ENCODE measurements at regions not wholly inside any gene's neighbourhood (a gene's known extent, or its start where the extent isn't known, plus 50 kb on each side); places are given as distances from the start of the nearest gene placed in this dataset.
"Not testable (repeated sequence)": the region's sequence is repeated elsewhere in the genome, so short reads cannot be mapped to it uniquely, and the experiment has no call there.

DNA sequence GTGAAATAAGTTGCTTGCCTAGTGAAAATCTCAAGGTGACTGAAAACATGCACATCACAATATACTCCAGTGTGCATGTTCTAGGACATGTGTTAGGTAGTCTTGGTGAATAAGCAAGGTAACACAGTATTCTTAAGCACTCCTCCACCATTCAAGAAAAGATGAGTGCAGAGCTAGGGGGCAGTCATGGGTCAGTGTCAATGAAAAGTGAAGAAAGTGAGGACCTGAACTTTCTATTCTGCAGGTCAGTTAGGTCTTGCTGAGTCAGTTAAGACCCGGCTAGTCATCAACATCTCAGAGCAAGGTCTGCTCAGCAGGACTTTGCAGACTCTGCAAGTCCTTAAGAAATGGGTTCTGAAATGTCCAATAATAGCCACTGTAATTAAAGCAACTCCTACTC, 82.6 kb upstream of the POMZP3 start:
- not testable (repeated sequence) for ATAC-seq (replicated peaks); H3K4me3 Mint-ChIP-seq; H3K9me3 Mint-ChIP-seq

DNA sequence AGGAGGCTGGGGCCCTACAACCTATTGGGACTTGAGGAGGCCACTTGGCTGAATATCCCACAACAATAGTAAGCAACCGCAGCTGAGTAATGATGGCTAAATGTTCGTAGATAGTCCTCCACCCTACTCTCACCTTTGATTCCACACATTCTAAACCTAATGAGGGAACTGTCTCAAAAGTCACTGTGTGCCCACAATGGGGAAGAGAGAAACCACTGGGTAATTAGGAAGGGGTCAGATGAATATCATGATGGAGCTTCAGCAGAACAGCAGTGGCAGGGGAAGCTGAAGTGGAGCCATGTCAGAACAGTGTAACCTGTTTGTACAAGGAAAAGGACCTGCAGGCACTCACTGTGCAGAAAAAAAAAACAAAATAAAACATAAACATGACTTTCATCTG, 81.4 kb upstream of the POMZP3 start:
- H3K27ac Mint-ChIP-seq; H3K4me3 Mint-ChIP-seq; ATAC-seq (replicated peaks); H3K36me3 Mint-ChIP-seq (ENCODE audit: insufficient read depth); DNase-seq; H3K4me1 Mint-ChIP-seq (ENCODE audit: low read depth in 2 of 2); H3K9me3 Mint-ChIP-seq; H3K27me3 Mint-ChIP-seq: not testable (repeated sequence)

More for the DNA sequence above, 82.6 kb upstream of the POMZP3 start:
- H3K4me1 Mint-ChIP-seq (ENCODE audit: low read depth in 2 of 2); H3K27ac Mint-ChIP-seq; H3K27me3 Mint-ChIP-seq; H3K36me3 Mint-ChIP-seq (ENCODE audit: insufficient read depth); DNase-seq: not testable (repeated sequence)

- H3K27me3 Mint-ChIP-seq; DNase-seq; ATAC-seq (replicated peaks); H3K27ac Mint-ChIP-seq; H3K36me3 Mint-ChIP-seq (ENCODE audit: insufficient read depth); H3K9me3 Mint-ChIP-seq; H3K4me1 Mint-ChIP-seq (ENCODE audit: low read depth in 2 of 2); H3K4me3 Mint-ChIP-seq: not testable (repeated sequence)
These were observed 76.7 kb upstream of the POMZP3 start for GRCh38 chr7:76703815-76704214.

DNA sequence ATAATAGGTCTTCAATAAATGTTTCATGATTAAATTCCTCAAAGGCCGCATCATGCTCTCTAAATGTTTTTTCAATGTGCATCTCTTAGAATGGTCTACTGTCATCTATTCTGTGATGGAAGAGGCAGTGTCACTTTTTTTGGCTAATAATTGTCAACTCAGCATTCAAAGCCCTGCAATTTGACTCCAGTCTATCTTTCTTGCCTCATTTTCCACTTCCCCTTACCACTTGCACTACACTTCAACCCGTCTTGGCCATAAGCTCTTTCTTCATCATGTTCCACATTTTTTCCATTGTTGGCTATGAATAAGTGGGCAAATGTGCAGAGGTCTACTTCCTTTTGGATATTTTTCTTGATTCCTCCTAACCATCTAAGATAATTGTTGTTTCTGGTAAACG, 59.2 kb upstream of the POMZP3 start:
- not testable (repeated sequence) for H3K4me3 Mint-ChIP-seq; H3K27me3 Mint-ChIP-seq; H3K36me3 Mint-ChIP-seq (ENCODE audit: insufficient read depth); H3K27ac Mint-ChIP-seq; ATAC-seq (replicated peaks); DNase-seq; H3K9me3 Mint-ChIP-seq; H3K4me1 Mint-ChIP-seq (ENCODE audit: low read depth in 2 of 2)

DNA sequence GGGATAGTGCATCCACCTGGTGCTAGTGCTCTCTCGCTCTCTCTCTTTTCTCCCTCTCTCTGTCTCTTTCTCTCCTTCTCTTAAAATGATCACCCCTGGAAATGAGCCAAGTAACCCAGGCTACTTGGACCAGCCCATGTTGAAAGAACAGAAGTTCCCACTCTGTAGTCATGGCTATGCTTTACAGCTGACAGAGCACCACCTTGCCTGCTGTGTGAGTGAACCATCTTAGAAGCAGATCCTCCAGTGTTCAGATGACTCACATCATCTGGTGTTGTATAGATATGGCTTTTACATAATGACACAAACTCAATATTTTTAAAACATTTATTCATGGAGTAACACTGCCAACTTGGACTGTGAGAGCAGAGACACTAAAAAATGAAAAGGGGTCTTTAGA, 57.7 kb upstream of the POMZP3 start:
- H3K4me1 Mint-ChIP-seq (ENCODE audit: low read depth in 2 of 2); H3K4me3 Mint-ChIP-seq; H3K36me3 Mint-ChIP-seq (ENCODE audit: insufficient read depth); H3K27ac Mint-ChIP-seq; DNase-seq; H3K9me3 Mint-ChIP-seq; ATAC-seq (replicated peaks): not testable (repeated sequence)
- peaks cover 13 to 15% of the 10 kb centered on the region in 2 donors for H3K27me3 Mint-ChIP-seq

GRCh38 chr7:76683631-76684030, 56.6 kb upstream of the POMZP3 start:
- H3K4me1 Mint-ChIP-seq (ENCODE audit: low read depth in 2 of 2); H3K27ac Mint-ChIP-seq; H3K4me3 Mint-ChIP-seq; H3K9me3 Mint-ChIP-seq; H3K36me3 Mint-ChIP-seq (ENCODE audit: insufficient read depth); DNase-seq; ATAC-seq (replicated peaks): not testable (repeated sequence)
- peaks cover 17 to 18% of the 10 kb centered on the region in 2 donors for H3K27me3 Mint-ChIP-seq

DNA sequence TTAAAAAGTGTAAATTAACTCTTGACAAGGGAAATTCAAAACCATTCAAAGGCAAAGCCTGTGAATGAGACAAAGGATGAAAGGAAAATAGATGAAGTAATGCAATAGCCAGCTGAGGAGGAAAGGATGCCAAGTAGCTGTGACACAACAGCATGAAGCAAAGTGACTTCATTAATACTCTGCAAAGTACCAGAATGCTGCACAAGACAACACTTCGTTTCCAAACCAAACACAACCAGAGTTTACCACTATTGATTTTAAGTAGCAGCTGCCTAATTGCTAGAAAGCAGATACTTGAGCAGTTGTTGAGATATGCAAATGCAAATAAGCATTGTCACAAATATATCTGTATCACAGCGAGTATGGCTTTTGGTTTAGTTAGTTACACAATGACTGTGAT, 54.7 kb upstream of the POMZP3 start:
- H3K9me3 Mint-ChIP-seq; H3K4me3 Mint-ChIP-seq; H3K27ac Mint-ChIP-seq; H3K36me3 Mint-ChIP-seq (ENCODE audit: insufficient read depth); H3K4me1 Mint-ChIP-seq (ENCODE audit: low read depth in 2 of 2); ATAC-seq (replicated peaks); DNase-seq: not testable (repeated sequence)
- peaks cover 18 to 32% of the 10 kb centered on the region in 2 donors for H3K27me3 Mint-ChIP-seq

GRCh38 chr7:76679174-76679573, 52.1 kb upstream of the POMZP3 start:
- not testable (repeated sequence) for H3K27ac Mint-ChIP-seq; H3K9me3 Mint-ChIP-seq; H3K36me3 Mint-ChIP-seq (ENCODE audit: insufficient read depth); DNase-seq; H3K4me3 Mint-ChIP-seq; H3K4me1 Mint-ChIP-seq (ENCODE audit: low read depth in 2 of 2); ATAC-seq (replicated peaks)
- H3K27me3 Mint-ChIP-seq, result peaks cover 18 to 32% of the 10 kb centered on the region in 2 donors

- peaks cover 18 to 27% of the 10 kb centered on the region in 2 donors for H3K27me3 Mint-ChIP-seq
- H3K4me3 Mint-ChIP-seq; H3K27ac Mint-ChIP-seq; H3K36me3 Mint-ChIP-seq (ENCODE audit: insufficient read depth); H3K9me3 Mint-ChIP-seq; DNase-seq; ATAC-seq (replicated peaks); H3K4me1 Mint-ChIP-seq (ENCODE audit: low read depth in 2 of 2): not testable (repeated sequence)
These were observed 51.4 kb upstream of the POMZP3 start for GRCh38 chr7:76678500-76678899.

DNA sequence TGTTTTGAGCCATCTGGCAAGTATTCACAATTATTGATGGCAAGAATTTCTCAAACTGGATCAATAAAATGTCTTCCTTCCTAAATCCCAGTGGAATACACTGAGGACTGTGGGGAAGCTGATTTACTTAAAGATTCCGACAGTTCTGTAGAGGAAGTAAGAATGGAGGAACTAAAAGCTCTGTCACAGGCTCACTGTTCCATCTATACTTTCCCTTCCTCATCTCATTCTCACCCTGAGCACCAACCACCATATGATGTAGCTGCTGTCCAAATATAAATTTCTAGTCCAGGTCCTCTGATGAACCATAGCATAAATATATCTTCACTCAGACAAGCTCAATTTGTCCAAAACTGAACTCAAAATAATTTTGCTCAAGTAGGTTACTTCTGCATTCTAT, 49.8 kb upstream of the POMZP3 start:
- DNase-seq; H3K9me3 Mint-ChIP-seq; H3K27ac Mint-ChIP-seq; H3K36me3 Mint-ChIP-seq (ENCODE audit: insufficient read depth); H3K4me1 Mint-ChIP-seq (ENCODE audit: low read depth in 2 of 2); H3K4me3 Mint-ChIP-seq; ATAC-seq (replicated peaks): not testable (repeated sequence)
- H3K27me3 Mint-ChIP-seq, result peaks cover 19 to 33% of the 10 kb centered on the region in 2 donors
